Ovary (tissue), 7 donors: ENCODE measurements at regions not wholly inside any gene's neighbourhood (a gene's known extent, or its start where the extent isn't known, plus 50 kb on each side); places are given as distances from the start of the nearest gene placed in this dataset.
A peak's percentile ranks its signal among the peaks of the same experiment; 100 is the strongest.

Source experiments
- DNase-seq, 5 donors: peaks; one replicate each; pipeline ENCODE4 v3.0.0-alpha.2; 2019 to 2020
- H3K27ac ChIP-seq, 2 donors: fragments of 200-600 bp; one replicate each; pipeline versions ENCODE4 v1.5.1 to v1.8.0; 2019 to 2022
- H3K27me3 ChIP-seq: fragments of 200-600 bp; one replicate; pipeline ENCODE4 v1.8.0; 2022
- H3K36me3 ChIP-seq: fragments of 200-600 bp; sonication (generic); one replicate; pipeline ENCODE4 v1.5.1; 2019
- H3K4me1 ChIP-seq: one replicate; pipeline ENCODE4 v1.8.1; 2013; ENCODE audit warnings: mild to moderate bottlenecking, moderate library complexity; ENCODE audit not compliant: insufficient read depth
- H3K4me3 ChIP-seq: fragments of 200-600 bp; sonication (generic); one replicate; pipeline ENCODE4 v1.5.1; 2017
- H3K9me3 ChIP-seq, 2 donors: fragments of 200-600 bp in 1 of 2; sonication (generic) in 1 of 2; one replicate each; pipeline versions ENCODE4 v1.5.1 to v1.8.1; 2013 to 2019; ENCODE audit warnings: mild to moderate bottlenecking in 1 of 2, moderate library complexity in 1 of 2
- EP300 ChIP-seq: sonication (generic); formaldehyde crosslinking; IDR thresholded peaks from one replicate; pipeline ENCODE4 v1.6.1; 2017; ENCODE audit warnings: antibody characterized with exemption
- POLR2A ChIP-seq: fragments of 450-650 bp; IDR thresholded peaks from one replicate; pipeline ENCODE4 v1.6.1; 2017; ENCODE audit warnings: antibody characterized with exemption, mild to moderate bottlenecking, moderate library complexity
- WGBS, 3 donors: extraction: QIAGEN DNeasy Blood & Tissue Kit in 1 of 3; methylation state at CpG; one replicate each; pipeline versions ENCODE4 v1.1.5 to v1.1.7; 2013 to 2017; 5-methylcytosine and 5-hydroxymethylcytosine counted together
- intact Hi-C, 4 donors: fragments of 100-400 bp; cut with DNase I; formaldehyde crosslinking; loops; one replicate each; pipeline versions ENCODE4 v1.11.0 to v1.15.1; 2022 to 2023
- TF ChIP-seq, protein P1 (sequence below), 3 donors: fragments of 450-650 bp in 2 of 3; fragments of 200-600 bp in 1 of 3; IDR thresholded peaks; one replicate each; pipeline versions ENCODE4 v1.5.1 to v1.8.0; 2016 to 2022; ENCODE audit warnings: antibody characterized with exemption in 3 of 3, mild to moderate bottlenecking in 1 of 3
- donor health status: DM: no; HTN: no; CAD: no; lungs with moderate emphysema.
- donor health status: DM: no; HTN: no; CAD: no.
- donor health status: Bipolar disorder and iron deficiency.
- donor health status: DM: no; HTN: no; CAD: no.
- donor health status: DM: yes; HTN: yes; CAD: no.

DNA sequence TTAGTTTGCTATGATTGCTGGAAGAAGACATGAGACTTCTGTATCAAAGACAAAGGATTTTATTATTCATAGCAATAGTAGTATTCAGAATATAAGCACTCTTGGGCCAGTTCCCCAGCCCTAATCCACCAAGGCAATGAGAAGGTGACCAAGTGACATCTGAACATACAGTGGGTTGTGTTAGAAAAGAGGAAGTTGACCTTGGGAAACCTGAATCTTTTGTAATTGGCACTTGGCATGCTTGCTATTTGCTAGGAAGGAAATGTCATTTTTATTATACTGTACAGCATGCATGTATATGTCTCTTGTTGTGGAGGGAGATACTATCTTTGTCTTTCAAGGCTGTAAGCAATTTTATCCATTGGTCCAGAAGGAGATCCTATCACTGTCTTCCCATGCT, 216.1 kb upstream of the FAT1 start:
- intact Hi-C loops = no loop called here
- no peak for TF ChIP-seq POLR2A
- Histone ChIP-seq H3K36me3 (no peaks in the 10 kb centered on the region), H3K27me3 (no peaks in the 10 kb centered on the region), H3K4me3 (no peak overlapping the region), H3K4me1 (no peaks in the 10 kb centered on the region), H3K9me3 (no peaks in the 10 kb centered on the region), H3K27ac (no peak overlapping the region)
- DNase-seq = no peak

DNA sequence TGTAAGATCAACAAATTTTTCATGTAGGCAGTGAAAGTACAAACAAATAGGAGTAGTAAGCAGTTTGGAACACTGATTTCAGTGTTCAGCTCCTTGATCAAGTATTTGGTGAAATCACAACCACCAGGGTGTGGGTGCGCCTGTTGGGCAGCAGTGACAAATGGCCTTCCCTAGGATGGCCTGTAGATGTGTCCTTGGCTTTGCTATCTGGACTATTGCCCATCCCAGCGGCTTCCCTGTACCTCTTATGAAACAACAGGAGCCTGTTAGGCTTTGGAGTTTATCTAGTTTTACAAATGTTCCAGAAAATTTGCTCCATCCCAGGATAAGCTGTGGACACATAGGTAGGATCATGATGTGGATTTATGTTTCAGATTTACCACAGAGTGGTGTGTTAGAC, 216.8 kb upstream of the FAT1 start:
- Histone ChIP-seq H3K9me3 (no peaks in the 10 kb centered on the region), H3K27ac (no peak overlapping the region), H3K4me1 (no peaks in the 10 kb centered on the region), H3K4me3 (no peak overlapping the region), H3K27me3 (no peaks in the 10 kb centered on the region), H3K36me3 (no peaks in the 10 kb centered on the region)
- TF ChIP-seq, protein P1, sequence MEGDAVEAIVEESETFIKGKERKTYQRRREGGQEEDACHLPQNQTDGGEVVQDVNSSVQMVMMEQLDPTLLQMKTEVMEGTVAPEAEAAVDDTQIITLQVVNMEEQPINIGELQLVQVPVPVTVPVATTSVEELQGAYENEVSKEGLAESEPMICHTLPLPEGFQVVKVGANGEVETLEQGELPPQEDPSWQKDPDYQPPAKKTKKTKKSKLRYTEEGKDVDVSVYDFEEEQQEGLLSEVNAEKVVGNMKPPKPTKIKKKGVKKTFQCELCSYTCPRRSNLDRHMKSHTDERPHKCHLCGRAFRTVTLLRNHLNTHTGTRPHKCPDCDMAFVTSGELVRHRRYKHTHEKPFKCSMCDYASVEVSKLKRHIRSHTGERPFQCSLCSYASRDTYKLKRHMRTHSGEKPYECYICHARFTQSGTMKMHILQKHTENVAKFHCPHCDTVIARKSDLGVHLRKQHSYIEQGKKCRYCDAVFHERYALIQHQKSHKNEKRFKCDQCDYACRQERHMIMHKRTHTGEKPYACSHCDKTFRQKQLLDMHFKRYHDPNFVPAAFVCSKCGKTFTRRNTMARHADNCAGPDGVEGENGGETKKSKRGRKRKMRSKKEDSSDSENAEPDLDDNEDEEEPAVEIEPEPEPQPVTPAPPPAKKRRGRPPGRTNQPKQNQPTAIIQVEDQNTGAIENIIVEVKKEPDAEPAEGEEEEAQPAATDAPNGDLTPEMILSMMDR (IDR thresholded peaks at IDR 0.05) = no peak
- TF ChIP-seq POLR2A = no peak
- TF ChIP-seq EP300 = no peak
- WGBS, 3 donors = 72 to 78% (median 74%) methylated on average over 2 of the region's 2 CpGs
- DNase-seq = no peak
- intact Hi-C loops = no loop called here

DNA sequence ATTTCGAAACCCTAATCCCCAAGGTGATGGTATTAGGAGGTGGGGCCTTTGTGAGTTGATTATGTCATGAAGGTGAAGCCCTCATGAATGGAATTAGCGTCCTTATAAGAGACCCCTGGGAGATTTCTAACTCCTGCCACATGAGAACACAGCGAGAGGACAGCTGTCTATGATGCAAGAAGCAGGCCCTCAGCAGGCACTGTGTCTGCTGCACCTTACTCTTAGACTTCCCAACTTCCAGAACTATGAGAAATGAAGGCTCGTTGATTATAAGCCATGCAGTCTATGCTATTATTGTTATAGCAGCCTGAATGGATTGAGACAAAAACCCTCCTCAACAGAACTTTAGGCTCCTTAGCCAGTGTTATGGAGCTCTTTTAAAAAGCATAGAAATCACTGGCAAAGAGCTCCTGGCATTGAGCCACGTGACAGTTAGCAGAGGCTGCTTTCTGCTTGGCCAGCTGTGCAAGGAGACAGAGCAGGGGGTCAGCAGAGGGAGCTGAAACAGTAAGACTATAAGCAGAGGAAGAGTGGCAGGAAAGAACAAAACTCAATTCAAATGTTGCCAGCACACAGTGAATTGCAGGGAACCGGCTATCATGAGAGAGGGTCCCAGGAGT, 219.2 kb upstream of the FAT1 start:
- Histone ChIP-seq H3K4me3 (no peak overlapping the region), H3K27me3 (no peaks in the 10 kb centered on the region), H3K36me3 (no peaks in the 10 kb centered on the region), H3K9me3 (no peaks in the 10 kb centered on the region), H3K4me1 (no peaks in the 10 kb centered on the region), H3K27ac (no peak overlapping the region)
- WGBS, 3 donors = 48 to 53% (median 51%) methylated on average over 6 of the region's 6 CpGs
- TF ChIP-seq EP300 = no peak
- TF ChIP-seq POLR2A = no peak
- TF ChIP-seq, protein P1 (IDR thresholded peaks at IDR 0.05) = no peak
- DNase-seq = peak; percentile 18 to 49 (median 43)
- intact Hi-C loops = no loop called here

DNA sequence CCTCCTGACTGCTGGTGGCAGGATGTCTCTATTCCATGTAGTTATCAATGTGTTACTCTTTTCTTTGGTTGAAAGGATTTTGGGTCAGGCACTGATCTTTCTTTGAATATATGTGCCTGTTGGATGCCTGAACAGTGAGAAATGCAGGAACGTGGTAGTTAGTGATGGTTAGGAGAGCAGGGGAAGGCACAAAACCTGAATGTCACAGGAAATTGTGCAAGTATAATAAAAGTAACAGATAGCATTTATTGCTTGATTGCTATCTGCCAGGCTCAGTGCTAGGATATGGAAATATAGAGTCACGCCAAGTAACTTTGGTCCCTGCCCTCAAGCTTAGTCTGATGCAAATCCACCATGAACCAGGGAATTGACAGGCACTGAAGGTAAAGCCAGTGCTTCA, 219.8 kb upstream of the FAT1 start:
- H3K27ac ChIP-seq = no peak overlapping the region
- no peaks in the 10 kb centered on the region for H3K36me3 ChIP-seq
- no peak for DNase-seq
- H3K4me3 ChIP-seq = no peak overlapping the region
- 63 to 81% (median 76%) methylated on average over 2 of the region's 2 CpGs for WGBS, 3 donors
- no peak for TF ChIP-seq EP300
- TF ChIP-seq POLR2A = no peak
- TF ChIP-seq, protein P1 (IDR thresholded peaks at IDR 0.05) = no peak
- no peaks in the 10 kb centered on the region for H3K4me1 ChIP-seq
- H3K9me3 ChIP-seq = no peaks in the 10 kb centered on the region
- intact Hi-C loops = no loop called here
- H3K27me3 ChIP-seq = no peaks in the 10 kb centered on the region

DNA sequence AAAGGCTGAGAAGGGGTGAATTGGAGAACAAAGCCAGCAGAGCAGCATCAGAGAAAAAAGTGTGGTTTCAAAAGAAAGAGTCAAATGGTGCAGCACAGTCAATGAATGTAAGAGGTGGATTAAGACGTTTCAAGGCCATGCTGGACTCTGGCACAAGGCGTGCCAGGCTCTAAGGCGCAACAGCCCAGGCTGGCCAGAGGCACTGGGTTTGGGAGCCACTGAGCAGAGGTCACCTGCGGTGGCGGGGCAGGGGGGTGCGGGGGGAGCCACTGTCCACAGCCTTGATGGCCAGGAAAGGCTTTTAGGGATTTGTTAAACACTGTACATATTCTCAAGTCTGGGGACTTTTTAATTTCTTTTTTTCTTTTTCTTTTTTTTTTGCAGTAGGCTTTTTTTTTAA, 222.5 kb upstream of the FAT1 start:
- no peaks in the 10 kb centered on the region for H3K27me3 ChIP-seq
- no peaks in the 10 kb centered on the region for H3K36me3 ChIP-seq
- no peak for DNase-seq
- no peaks in the 10 kb centered on the region for H3K4me1 ChIP-seq
- 69 to 78% (median 71%) methylated on average over 6 of the region's 6 CpGs for WGBS, 3 donors
- no peak overlapping the region for H3K4me3 ChIP-seq
- intact Hi-C loops = no loop called here
- TF ChIP-seq, protein P1 (IDR thresholded peaks at IDR 0.05) = no peak
- no peak for TF ChIP-seq POLR2A
- TF ChIP-seq EP300 = no peak
- no peak overlapping the region for H3K27ac ChIP-seq
- no peaks in the 10 kb centered on the region for H3K9me3 ChIP-seq
